Loucy (cell line): ENCODE measurements at regions not wholly inside any gene's neighbourhood (a gene's known extent, or its start where the extent isn't known, plus 50 kb on each side); places are given as distances from the start of the nearest gene placed in this dataset.
"Not testable (repeated sequence)": the region's sequence is repeated elsewhere in the genome, so short reads cannot be mapped to it uniquely, and the experiment has no call there.

Experiments
- EZH2phosphoT487 ChIP-seq: fragments of 200-600 bp; IDR thresholded peaks from 2 replicates; pipeline ENCODE4 v1.6.1; 2018; ENCODE audit warnings: antibody characterized with exemption, mild to moderate bottlenecking, moderate library complexity, borderline replicate concordance
- TF ChIP-seq, protein P1 (sequence below): fragments of 200-600 bp; sonication (generic); conservative IDR thresholded peaks from 2 replicates; pipeline ENCODE4 v1.5.1; 2014; ENCODE audit warnings: mild to moderate bottlenecking, antibody characterized with exemption, low read length

DNA sequence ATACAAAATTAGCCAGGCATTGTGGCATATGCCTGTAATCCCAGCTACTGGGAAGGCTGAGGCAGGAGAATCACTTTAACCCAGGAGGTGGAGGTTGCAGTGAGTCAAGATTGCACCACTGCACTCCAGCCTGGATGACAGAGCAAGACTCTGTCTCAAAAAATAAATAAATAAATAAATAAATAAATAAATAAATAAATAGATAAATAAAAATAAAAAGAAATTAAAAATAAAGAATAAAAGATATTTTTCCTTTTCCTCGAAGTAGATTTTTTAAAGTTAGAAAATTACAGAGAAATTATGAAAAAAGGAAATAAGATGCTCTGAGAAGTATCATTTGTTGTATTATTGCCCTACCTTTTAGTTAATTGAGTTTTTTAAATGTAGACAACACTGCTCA, 1906.1 kb downstream of the MAT2B start:
- TF ChIP-seq, protein P1, sequence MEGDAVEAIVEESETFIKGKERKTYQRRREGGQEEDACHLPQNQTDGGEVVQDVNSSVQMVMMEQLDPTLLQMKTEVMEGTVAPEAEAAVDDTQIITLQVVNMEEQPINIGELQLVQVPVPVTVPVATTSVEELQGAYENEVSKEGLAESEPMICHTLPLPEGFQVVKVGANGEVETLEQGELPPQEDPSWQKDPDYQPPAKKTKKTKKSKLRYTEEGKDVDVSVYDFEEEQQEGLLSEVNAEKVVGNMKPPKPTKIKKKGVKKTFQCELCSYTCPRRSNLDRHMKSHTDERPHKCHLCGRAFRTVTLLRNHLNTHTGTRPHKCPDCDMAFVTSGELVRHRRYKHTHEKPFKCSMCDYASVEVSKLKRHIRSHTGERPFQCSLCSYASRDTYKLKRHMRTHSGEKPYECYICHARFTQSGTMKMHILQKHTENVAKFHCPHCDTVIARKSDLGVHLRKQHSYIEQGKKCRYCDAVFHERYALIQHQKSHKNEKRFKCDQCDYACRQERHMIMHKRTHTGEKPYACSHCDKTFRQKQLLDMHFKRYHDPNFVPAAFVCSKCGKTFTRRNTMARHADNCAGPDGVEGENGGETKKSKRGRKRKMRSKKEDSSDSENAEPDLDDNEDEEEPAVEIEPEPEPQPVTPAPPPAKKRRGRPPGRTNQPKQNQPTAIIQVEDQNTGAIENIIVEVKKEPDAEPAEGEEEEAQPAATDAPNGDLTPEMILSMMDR: not testable (repeated sequence)
- TF ChIP-seq EZH2phosphoT487: not testable (repeated sequence)
